ENCODE measurements at regions not wholly inside any gene's neighbourhood (a gene's known extent, or its start where the extent isn't known, plus 50 kb on each side); places are given as distances from the start of the nearest gene placed in this dataset.

GRCh38 chr20:58075586-58076345 lies 152.7 kb downstream of the ANKRD60 start (continued):
- no peak for TF ChIP-seq REST (IDR thresholded peaks at IDR 0.05; ENCODE audit: unreplicated experiment)
- no peak for TF ChIP-seq ETS1 (IDR thresholded peaks at IDR 0.05)
- no peak for TF ChIP-seq CTCF (conservative IDR thresholded peaks at IDR 0.05; ENCODE audit: low read depth in 2 of 2)

- no peaks in the 10 kb centered on the region for H3K9me2 ChIP-seq (ENCODE audit: insufficient read depth)
- H3K4me3 ChIP-seq: no peak overlapping the region
- peaks cover 4% of the 10 kb centered on the region; the same call in 1 of the 3 replicates for H3K4me1 Mint-ChIP-seq
- no peaks in the 10 kb centered on the region for H3K79me2 ChIP-seq (replicated peaks; ENCODE audit: insufficient read depth)
- H3K4me1 ChIP-seq (ENCODE audit: insufficient read depth): no peaks in the 10 kb centered on the region
- DNase-seq (ENCODE audit: low spot score) (no peak), ATAC-seq (no peak)
- no peaks in the 10 kb centered on the region for H3K27me3 ChIP-seq (ENCODE audit: insufficient read depth)
- no peak overlapping the region for H3K27ac ChIP-seq (ENCODE audit: low read depth)
- no peaks in the 10 kb centered on the region for H3K36me3 Mint-ChIP-seq (ENCODE audit: low read depth)
- H4K20me1 ChIP-seq (replicated peaks; ENCODE audit: insufficient read depth): no peaks in the 10 kb centered on the region
- peaks cover 15% of the 10 kb centered on the region; the same call in 1 of the 3 replicates for H3K9me3 Mint-ChIP-seq
- no peak overlapping the region for H3K4me3 Mint-ChIP-seq
- peaks cover 2% of the 10 kb centered on the region for H3K27me3 Mint-ChIP-seq (ENCODE audit: insufficient read depth, low read depth, poor library complexity)
- H2AFZ ChIP-seq: no peak overlapping the region
- no peak for TF ChIP-seq STAT1 (IDR thresholded peaks at IDR 0.05; ENCODE audit: unreplicated experiment)
- no peak for TF ChIP-seq ZNF462 (CRISPR knock-in tag; IDR thresholded peaks at IDR 0.05)
- no peak for TF ChIP-seq ZNF331 (CRISPR knock-in tag; IDR thresholded peaks at IDR 0.05; ENCODE audit: low read depth)
- H3K4me2 ChIP-seq: no peak overlapping the region
- no peaks in the 10 kb centered on the region for H3K36me3 ChIP-seq (ENCODE audit: insufficient read depth)
- no peaks in the 10 kb centered on the region for H3F3A ChIP-seq (replicated peaks; ENCODE audit: low read depth)
- no peak overlapping the region for H3K27ac Mint-ChIP-seq
These were observed 154.3 kb downstream of the ANKRD60 start for GRCh38 chr20:58073945-58074856.
